GM23338 (cell line): ENCODE measurements at regions not wholly inside any gene's neighbourhood (a gene's known extent, or its start where the extent isn't known, plus 50 kb on each side); places are given as distances from the start of the nearest gene placed in this dataset.

Source experiments
- ATAC-seq: fragments of 200-7000 bp; cut with Tn5 transposase; 3 replicates; pipeline ENCODE4 v1.9.1; 2020
- DNase-seq: peaks from one replicate; pipeline ENCODE4 v3.0.0-alpha.2; 2015; ENCODE audit warnings: low spot score
- H2AFZ ChIP-seq: fragments of 200-600 bp; sonication (generic); 2 replicates; pipeline ENCODE4 v1.8.0; 2016; ENCODE audit warnings: antibody characterized with exemption, mild to moderate bottlenecking, moderate library complexity
- H3F3A ChIP-seq: fragments of 200-600 bp; sonication (generic); replicated peaks from 2 replicates; pipeline ENCODE4 v1.8.0; 2017; ENCODE audit warnings: antibody characterized with exemption, mixed run types, low read depth
- H3K27ac ChIP-seq: fragments of 200-600 bp; sonication (generic); 2 replicates; pipeline ENCODE4 v1.6.1; 2016; ENCODE audit warnings: low read depth
- H3K27me3 ChIP-seq: fragments of 200-600 bp; sonication (generic); 2 replicates; pipeline ENCODE4 v1.8.0; 2016; ENCODE audit warnings: mild to moderate bottlenecking, mixed run types, moderate library complexity; ENCODE audit not compliant: insufficient read depth
- H3K36me3 ChIP-seq: fragments of 200-600 bp; sonication (generic); 2 replicates; pipeline ENCODE4 v1.8.0; 2016; ENCODE audit warnings: mild to moderate bottlenecking; ENCODE audit not compliant: insufficient read depth
- H3K4me1 ChIP-seq: fragments of 200-600 bp; sonication (generic); 2 replicates; pipeline ENCODE4 v1.8.0; 2016; ENCODE audit warnings: mild to moderate bottlenecking, moderate library complexity; ENCODE audit not compliant: insufficient read depth
- H3K4me2 ChIP-seq: fragments of 200-600 bp; sonication (generic); 2 replicates; pipeline ENCODE4 v1.7.1; 2017; ENCODE audit warnings: mixed run types
- H3K4me3 ChIP-seq: fragments of 200-600 bp; sonication (generic); 2 replicates; pipeline ENCODE4 v1.6.1; 2016; ENCODE audit warnings: mixed run types
- H3K79me2 ChIP-seq: fragments of 200-600 bp; sonication (generic); replicated peaks from 2 replicates; pipeline ENCODE4 v1.8.0; 2017; ENCODE audit warnings: mild to moderate bottlenecking; ENCODE audit not compliant: insufficient read depth
- H3K9me2 ChIP-seq: fragments of 200-600 bp; sonication (generic); 2 replicates; pipeline ENCODE4 v1.8.0; 2017; ENCODE audit not compliant: insufficient read depth
- H4K20me1 ChIP-seq: fragments of 200-600 bp; sonication (generic); replicated peaks from 2 replicates; pipeline ENCODE4 v1.8.0; 2017; ENCODE audit warnings: mild to moderate bottlenecking; ENCODE audit not compliant: insufficient read depth
- H3K27ac Mint-ChIP-seq: 2 replicates; pipeline ENCODE4 v1.8.0; 2020; ENCODE audit warnings: inconsistent platforms, mild to moderate bottlenecking, moderate library complexity, mixed read lengths
- H3K27me3 Mint-ChIP-seq: 3 replicates; pipeline ENCODE4 v1.8.0; 2022; ENCODE audit warnings: low read depth, mild to moderate bottlenecking, moderate library complexity, mixed read lengths, inconsistent platforms; ENCODE audit not compliant: insufficient read depth, poor library complexity
- H3K36me3 Mint-ChIP-seq: 3 replicates; pipeline ENCODE4 v1.8.0; 2021; ENCODE audit warnings: low read depth, mild to moderate bottlenecking, inconsistent platforms, moderate library complexity, mixed read lengths
- H3K4me1 Mint-ChIP-seq: 3 replicates; pipeline ENCODE4 v1.8.0; 2020; ENCODE audit warnings: mild to moderate bottlenecking, inconsistent platforms, mixed read lengths
- H3K4me3 Mint-ChIP-seq: 3 replicates; pipeline ENCODE4 v1.8.0; 2021; ENCODE audit warnings: moderate library complexity, mild to moderate bottlenecking, inconsistent platforms, mixed read lengths
- H3K9me3 Mint-ChIP-seq: 3 replicates; pipeline ENCODE4 v1.8.0; 2020; ENCODE audit warnings: moderate library complexity, mild to moderate bottlenecking, inconsistent platforms, mixed read lengths
- CREB1 ChIP-seq: fragments of 250-450 bp; sonication (Bioruptor Pico); IDR thresholded peaks from 2 replicates; pipeline ENCODE4 v1.5.0; 2020; ENCODE audit warnings: low read depth, mild to moderate bottlenecking, moderate library complexity
- CTCF ChIP-seq, 2 experiments: fragments of 200-600 bp in 1 of 2; sonication (generic) in 1 of 2; conservative IDR thresholded peaks; 2 replicates each; pipeline versions ENCODE4 v1.5.1 to v1.6.1; 2016 to 2017; ENCODE audit warnings: antibody characterized with exemption in 2 of 2, low read depth in 2 of 2, mild to moderate bottlenecking in 2 of 2, moderate library complexity in 1 of 2
- ETS1 ChIP-seq: IDR thresholded peaks from 2 replicates; pipeline ENCODE4 v1.6.1; 2016; ENCODE audit warnings: antibody characterized with exemption
- EZH2 ChIP-seq: fragments of 200-600 bp; sonication (generic); IDR thresholded peaks from one replicate; pipeline ENCODE4 v1.8.0; 2017; ENCODE audit warnings: antibody characterized with exemption, mild to moderate bottlenecking, low read depth; ENCODE audit not compliant: unreplicated experiment
- EZH2phosphoT487 ChIP-seq: fragments of 200-600 bp; sonication (generic); IDR thresholded peaks from one replicate; pipeline ENCODE4 v1.8.1; 2018; ENCODE audit warnings: antibody characterized with exemption; ENCODE audit not compliant: unreplicated experiment
- JUNB ChIP-seq: IDR thresholded peaks from one replicate; pipeline ENCODE4 v1.6.1; 2016; ENCODE audit warnings: antibody characterized with exemption; ENCODE audit not compliant: unreplicated experiment
- NANOG ChIP-seq: IDR thresholded peaks from 2 replicates; pipeline ENCODE4 v1.6.1; 2016; ENCODE audit warnings: antibody characterized with exemption, borderline replicate concordance
- POLR2AphosphoS5 ChIP-seq: IDR thresholded peaks from 2 replicates; pipeline ENCODE4 v1.6.1; 2016; ENCODE audit warnings: antibody characterized with exemption, low read depth
- REST ChIP-seq: IDR thresholded peaks from one replicate; pipeline ENCODE4 v1.6.1; 2018; ENCODE audit warnings: antibody characterized with exemption; ENCODE audit not compliant: unreplicated experiment
- STAT1 ChIP-seq: IDR thresholded peaks from one replicate; pipeline ENCODE4 v1.6.1; 2016; ENCODE audit warnings: antibody characterized with exemption; ENCODE audit not compliant: unreplicated experiment
- ZNF114 ChIP-seq: fragments of 250-450 bp; sonication (Bioruptor Pico); IDR thresholded peaks from 2 replicates; pipeline ENCODE4 v1.5.0; 2020; ENCODE audit warnings: mild to moderate bottlenecking, moderate library complexity
- ZNF331 ChIP-seq: fragments of 250-450 bp; sonication (Bioruptor Pico); IDR thresholded peaks from 2 replicates; pipeline ENCODE4 v1.5.0; 2020; ENCODE audit warnings: low read depth, mild to moderate bottlenecking, moderate library complexity
- ZNF462 ChIP-seq: fragments of 250-450 bp; sonication (Bioruptor Pico); IDR thresholded peaks from 2 replicates; pipeline ENCODE4 v1.5.0; 2020; ENCODE audit warnings: mild to moderate bottlenecking, moderate library complexity

- TF ChIP-seq ZNF114: no peak
- no peak for TF ChIP-seq CTCF (conservative IDR thresholded peaks at IDR 0.05; ENCODE audit: low read depth in 2 of 2)
- no peak for TF ChIP-seq ZNF331 (CRISPR knock-in tag)
- TF ChIP-seq NANOG: no peak
- no peak for TF ChIP-seq REST
- no peak for TF ChIP-seq CREB1
- TF ChIP-seq POLR2AphosphoS5: no peak
- no peak for TF ChIP-seq JUNB
- no peak for TF ChIP-seq ETS1
- no peak for TF ChIP-seq ZNF462 (CRISPR knock-in tag)
- TF ChIP-seq EZH2: no peak
- TF ChIP-seq STAT1: no peak
- no peak for TF ChIP-seq EZH2phosphoT487
- Histone ChIP-seq H3K36me3 (no peaks in the 10 kb centered on the region), H2AFZ (0 out of 2 replicates have a peak overlapping the region, but pooled peaks have one; percentile 18), H3F3A (no peaks in the 10 kb centered on the region), H3K4me2 (no peak overlapping the region), H3K4me1 (no peaks in the 10 kb centered on the region), H3K27ac (no peak overlapping the region), H3K9me2 (no peaks in the 10 kb centered on the region; the same call in none of the 2 replicates), H4K20me1 (no peaks in the 10 kb centered on the region), H3K79me2 (no peaks in the 10 kb centered on the region), H3K27me3 (no peaks in the 10 kb centered on the region), H3K4me3 (no peak overlapping the region)
- Mint-ChIP-seq H3K9me3 (no peaks in the 10 kb centered on the region), H3K27me3 (no peaks in the 10 kb centered on the region), H3K4me3 (no peak overlapping the region), H3K4me1 (no peaks in the 10 kb centered on the region), H3K27ac (no peak overlapping the region), H3K36me3 (no peaks in the 10 kb centered on the region)
- ATAC-seq (no peak), DNase-seq (no peak)
Measured at GRCh38 chr10:33981301-33981700, 646.8 kb upstream of the NRP1 start.
